ENCODE measurements at regions not wholly inside any gene's neighbourhood (a gene's known extent, or its start where the extent isn't known, plus 50 kb on each side); places are given as distances from the start of the nearest gene placed in this dataset.

- DNase-seq, result no peak
- in situ Hi-C loops (cut with MboI; ENCODE audit: low pct_unique_long_range_greater_than_20kb, low sequenced_read_pairs), result no loop called here
Measured at GRCh38 chr14:54166049-54166950, 209.7 kb upstream of the BMP4 start.

- in situ Hi-C loops (cut with MboI; ENCODE audit: low pct_unique_long_range_greater_than_20kb, low sequenced_read_pairs), result no loop called here
- no peak for DNase-seq
Measured at GRCh38 chr14:54168489-54168888, 211.9 kb upstream of the BMP4 start.

- no peak for DNase-seq
- in situ Hi-C loops (cut with MboI; ENCODE audit: low pct_unique_long_range_greater_than_20kb, low sequenced_read_pairs), result no loop called here
Measured at GRCh38 chr14:54169254-54169924, 212.8 kb upstream of the BMP4 start.

- DNase-seq, result no peak
- in situ Hi-C loops (cut with MboI; ENCODE audit: low pct_unique_long_range_greater_than_20kb, low sequenced_read_pairs), result no loop called here
Measured at GRCh38 chr14:54170301-54170700, 213.7 kb upstream of the BMP4 start.

- in situ Hi-C loops (cut with MboI; ENCODE audit: low pct_unique_long_range_greater_than_20kb, low sequenced_read_pairs), result no loop called here
- DNase-seq, result no peak
Measured at GRCh38 chr14:54172114-54172513, 215.5 kb upstream of the BMP4 start.

GRCh38 chr14:54172562-54172961 is 215.9 kb upstream of the BMP4 start:
- DNase-seq, result no peak
- in situ Hi-C loops (cut with MboI; ENCODE audit: low pct_unique_long_range_greater_than_20kb, low sequenced_read_pairs), result no loop called here

- in situ Hi-C loops (cut with MboI; ENCODE audit: low pct_unique_long_range_greater_than_20kb, low sequenced_read_pairs), result no loop called here
- DNase-seq, result peak; percentile 56
Measured at GRCh38 chr14:54173802-54174201, 217.2 kb upstream of the BMP4 start.

GRCh38 chr14:54174457-54174856 is 217.8 kb upstream of the BMP4 start:
- DNase-seq, result no peak
- in situ Hi-C loops (cut with MboI; ENCODE audit: low pct_unique_long_range_greater_than_20kb, low sequenced_read_pairs), result no loop called here

GRCh38 chr14:54175298-54175942 is 218.8 kb upstream of the BMP4 start:
- in situ Hi-C loops (cut with MboI; ENCODE audit: low pct_unique_long_range_greater_than_20kb, low sequenced_read_pairs), result no loop called here
- peak; percentile 67 for DNase-seq

GRCh38 chr14:54177019-54177418 is 219.8 kb upstream of the CDKN3 start:
- in situ Hi-C loops (cut with MboI; ENCODE audit: low pct_unique_long_range_greater_than_20kb, low sequenced_read_pairs), result no loop called here
- no peak for DNase-seq

GRCh38 chr14:54177641-54178621 is 218.9 kb upstream of the CDKN3 start:
- DNase-seq, result no peak
- in situ Hi-C loops (cut with MboI; ENCODE audit: low pct_unique_long_range_greater_than_20kb, low sequenced_read_pairs), result no loop called here

- no peak for DNase-seq
- in situ Hi-C loops (cut with MboI; ENCODE audit: low pct_unique_long_range_greater_than_20kb, low sequenced_read_pairs), result no loop called here
Measured at GRCh38 chr14:54182419-54183045, 214.3 kb upstream of the CDKN3 start.

GRCh38 chr14:54186821-54187763 is 209.7 kb upstream of the CDKN3 start:
- no peak for DNase-seq
- in situ Hi-C loops (cut with MboI; ENCODE audit: low pct_unique_long_range_greater_than_20kb, low sequenced_read_pairs), result no loop called here

GRCh38 chr14:54188064-54188666 is 208.6 kb upstream of the CDKN3 start:
- in situ Hi-C loops (cut with MboI; ENCODE audit: low pct_unique_long_range_greater_than_20kb, low sequenced_read_pairs), result no loop called here
- no peak for DNase-seq

- in situ Hi-C loops (cut with MboI; ENCODE audit: low pct_unique_long_range_greater_than_20kb, low sequenced_read_pairs), result no loop called here
- no peak for DNase-seq
Measured at GRCh38 chr14:54189333-54189732, 207.5 kb upstream of the CDKN3 start.

GRCh38 chr14:54189748-54190354 is 207.0 kb upstream of the CDKN3 start:
- DNase-seq, result no peak

GRCh38 chr14:54191846-54192245 is 205.0 kb upstream of the CDKN3 start:
- in situ Hi-C loops (cut with MboI; ENCODE audit: low pct_unique_long_range_greater_than_20kb, low sequenced_read_pairs), result no loop called here
- DNase-seq, result no peak

More at GRCh38 chr14:54189748-54190354, 207.0 kb upstream of the CDKN3 start:
- in situ Hi-C loops (cut with MboI; ENCODE audit: low pct_unique_long_range_greater_than_20kb, low sequenced_read_pairs), result no loop called here

All from KBM-7 (cell line).